ENCODE measurements at regions not wholly inside any gene's neighbourhood (a gene's known extent, or its start where the extent isn't known, plus 50 kb on each side); places are given as distances from the start of the nearest gene placed in this dataset.
A peak's percentile ranks its signal among the peaks of the same experiment; 100 is the strongest.

GRCh38 chr17:77307479-77308198, 166.9 kb downstream of the SEC14L1 start:
- DNase-seq, result no peak

- DNase-seq, result no peak
Observed at GRCh38 chr17:77308861-77309726, 168.3 kb downstream of the SEC14L1 start.

DNA sequence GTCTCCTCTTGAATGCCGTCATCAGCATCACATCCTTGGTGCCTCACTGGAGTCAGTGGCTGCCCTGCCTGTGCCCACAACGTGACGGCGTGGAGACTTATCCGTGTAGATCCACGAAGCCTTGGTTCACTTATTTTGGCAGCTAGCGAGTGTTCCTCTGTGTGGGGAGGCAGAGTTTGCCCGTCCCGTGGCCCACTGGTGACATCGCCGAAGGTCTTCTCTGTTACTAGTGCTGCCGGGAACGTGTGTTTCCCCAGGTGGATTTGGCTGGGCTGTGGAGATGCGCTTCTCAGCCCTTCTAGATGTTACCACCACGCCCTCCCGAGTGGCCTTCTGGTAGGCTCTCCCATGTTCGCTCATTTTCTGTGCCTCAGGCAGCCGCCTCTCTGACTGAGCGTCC, 169.6 kb downstream of the SEC14L1 start:
- DNase-seq, result no peak

DNA sequence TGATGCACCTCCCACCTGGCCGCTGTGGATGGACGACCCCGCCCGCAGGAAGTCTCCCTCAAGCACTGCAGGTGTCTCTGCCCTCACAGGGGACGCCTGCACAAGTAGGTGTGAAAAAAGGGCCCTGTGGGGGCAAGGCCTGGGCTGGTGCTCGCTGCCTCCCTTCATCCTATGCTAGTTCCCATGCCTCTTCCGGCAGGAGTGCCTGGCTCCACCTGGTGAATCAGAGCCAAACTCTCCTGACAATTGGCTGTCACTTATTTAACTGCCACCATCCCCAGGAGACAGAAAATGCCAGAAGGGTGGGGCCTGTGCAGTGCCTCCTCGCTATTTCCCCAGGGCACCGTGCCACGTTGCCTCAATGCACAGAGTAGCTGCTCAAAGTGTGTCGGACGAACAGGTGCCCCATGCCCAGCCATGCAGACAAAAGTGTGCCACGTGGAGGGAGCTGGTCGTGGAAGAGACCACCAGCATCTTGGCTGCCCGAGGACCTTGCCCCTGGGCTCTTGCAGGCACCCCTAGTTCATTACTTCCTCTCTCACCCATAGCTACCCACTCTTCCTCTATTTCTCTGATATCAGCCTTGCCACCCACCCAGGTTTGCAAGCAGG, 170.7 kb downstream of the SEC14L1 start:
- DNase-seq, result no peak

DNA sequence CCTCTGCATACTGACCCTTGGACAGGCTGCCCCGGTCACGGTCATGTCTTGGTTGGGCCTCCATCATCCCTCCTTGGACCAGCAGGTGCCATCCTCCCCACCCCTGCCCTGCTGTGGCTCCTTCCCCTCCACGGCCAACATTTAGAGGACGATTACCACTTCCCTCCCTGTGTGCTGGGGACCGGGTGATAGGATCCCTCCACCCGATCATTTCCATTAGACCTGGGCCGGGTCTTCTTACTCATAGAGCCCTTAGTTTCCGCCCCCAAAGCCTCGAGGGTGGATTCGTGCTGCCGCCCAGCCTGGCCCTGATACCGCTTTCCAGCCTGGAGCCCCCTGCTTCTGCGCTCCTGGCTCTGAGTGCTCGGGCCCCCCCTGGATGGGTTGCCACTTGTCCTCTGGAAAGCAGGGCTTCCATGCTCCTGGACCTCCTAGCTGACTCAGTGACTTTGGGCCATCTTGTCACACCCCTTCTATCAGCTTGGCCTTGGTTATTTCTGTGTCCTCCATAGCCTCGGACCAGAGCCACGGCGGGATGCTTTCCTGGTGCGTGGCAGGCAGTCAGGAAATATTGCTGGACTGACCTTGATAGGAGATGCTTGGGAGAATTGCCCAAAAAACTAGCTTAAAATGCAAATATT, 171.4 kb downstream of the SEC14L1 start:
- DNase-seq, result no peak

DNA sequence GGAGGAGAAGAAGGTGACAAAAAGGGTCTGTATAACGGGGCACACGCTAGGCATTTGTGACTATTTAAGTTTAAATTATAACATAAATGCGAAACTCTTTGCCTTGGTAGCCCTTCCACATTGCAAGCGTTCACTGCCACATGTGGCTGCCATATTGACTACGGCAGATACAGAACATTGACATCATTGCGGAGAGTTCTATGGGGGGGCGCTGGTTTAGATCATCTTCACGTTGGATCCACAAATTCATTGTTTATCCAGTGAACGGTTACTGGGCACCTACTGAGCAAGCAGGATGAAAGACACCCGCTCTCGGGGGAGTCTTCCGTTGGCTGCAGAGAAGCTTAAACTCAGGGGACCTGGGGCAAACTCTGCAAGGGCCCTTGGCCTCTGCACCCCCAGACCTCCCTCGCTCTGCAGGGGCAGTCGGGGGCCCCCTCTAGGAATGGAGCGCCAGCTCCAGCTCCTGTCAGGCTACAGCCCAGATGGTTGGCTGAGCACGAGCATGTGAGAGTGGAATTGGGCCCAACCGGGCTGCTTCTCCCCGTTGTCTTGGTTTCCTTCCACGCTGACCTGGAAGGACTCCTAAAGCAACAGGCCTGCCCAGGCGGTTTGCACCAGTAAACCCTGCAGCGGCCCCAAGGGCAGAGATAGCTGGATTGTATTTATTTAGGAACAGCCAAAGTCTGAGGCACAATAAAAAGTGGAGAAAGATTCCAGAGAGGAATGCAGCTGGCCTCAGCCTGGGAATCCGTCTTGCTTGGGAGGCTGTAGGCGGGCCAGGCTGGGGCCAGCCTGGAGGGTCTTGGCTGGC, 172.2 kb downstream of the SEC14L1 start:
- peak; percentile 86 for DNase-seq

DNA sequence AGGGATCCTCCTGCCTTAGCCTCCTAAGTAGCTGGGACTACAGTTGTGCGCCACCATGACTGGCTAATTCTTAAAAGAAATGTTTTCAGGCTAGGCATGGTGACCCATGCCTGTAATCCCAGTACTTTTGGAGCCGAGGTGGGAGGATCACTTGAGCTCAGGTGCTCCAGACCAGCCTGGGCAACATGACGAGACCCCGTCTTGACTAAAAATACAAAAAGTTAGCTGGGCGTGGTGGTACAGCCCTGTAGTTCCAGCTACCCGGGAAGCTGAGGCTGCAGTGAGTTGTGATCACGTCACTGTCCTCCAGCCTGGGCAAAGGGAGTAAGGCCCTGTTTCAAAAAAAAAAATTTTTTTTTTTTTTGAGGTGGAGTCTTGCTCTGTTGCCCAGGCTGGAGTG, 173.1 kb downstream of the SEC14L1 start:
- no peak for DNase-seq

- no peak for DNase-seq
Observed at GRCh38 chr17:77314601-77315000, 173.8 kb downstream of the SEC14L1 start.

GRCh38 chr17:77315010-77315409, 174.2 kb downstream of the SEC14L1 start:
- no peak for DNase-seq

GRCh38 chr17:77315551-77316190, 174.9 kb downstream of the SEC14L1 start:
- no peak for DNase-seq

GRCh38 chr17:77316191-77316641, 175.4 kb downstream of the SEC14L1 start:
- DNase-seq, result no peak

- DNase-seq, result no peak
Observed at GRCh38 chr17:77316651-77317050, 175.9 kb downstream of the SEC14L1 start.

GRCh38 chr17:77317091-77317750, 176.5 kb downstream of the SEC14L1 start:
- DNase-seq, result no peak

GRCh38 chr17:77318021-77318420, 177.3 kb downstream of the SEC14L1 start:
- DNase-seq, result no peak

- DNase-seq, result no peak
Observed at GRCh38 chr17:77318491-77319210, 177.9 kb downstream of the SEC14L1 start.

GRCh38 chr17:77319211-77320043, 178.7 kb downstream of the SEC14L1 start:
- DNase-seq, result peak; percentile 89

GRCh38 chr17:77320044-77320440, 179.3 kb downstream of the SEC14L1 start:
- peak; percentile 95 for DNase-seq

GRCh38 chr17:77320485-77321256, 179.9 kb downstream of the SEC14L1 start:
- DNase-seq, result peak; percentile 79

Data from skin of body (tissue), 1 donor.